ENCODE measurements at regions not wholly inside any gene's neighbourhood (a gene's known extent, or its start where the extent isn't known, plus 50 kb on each side); places are given as distances from the start of the nearest gene placed in this dataset.

GRCh38 chr12:58519839-58520238, 400.5 kb downstream of the LRIG3 start:
- Mint-ChIP-seq H3K9me3 (peaks cover 15% of the 10 kb centered on the region), H3K36me3 (ENCODE audit: low read depth) (no peaks in the 10 kb centered on the region), H3K27me3 (no peaks in the 10 kb centered on the region), H3K27ac (no peak overlapping the region), H3K4me1 (ENCODE audit: low read depth) (no peaks in the 10 kb centered on the region), H3K4me3 (no peak overlapping the region)
- DNase-seq: no peak

- no peak for DNase-seq
- H3K27ac Mint-ChIP-seq: no peak overlapping the region
- H3K4me1 Mint-ChIP-seq (ENCODE audit: low read depth): no peaks in the 10 kb centered on the region
- H3K27me3 Mint-ChIP-seq: no peaks in the 10 kb centered on the region
- H3K9me3 Mint-ChIP-seq: peaks cover 15% of the 10 kb centered on the region
- no peak overlapping the region for H3K4me3 Mint-ChIP-seq
- no peaks in the 10 kb centered on the region for H3K36me3 Mint-ChIP-seq (ENCODE audit: low read depth)
These were observed 399.2 kb downstream of the LRIG3 start for GRCh38 chr12:58521152-58521551.

- Mint-ChIP-seq H3K4me3 (no peak overlapping the region), H3K9me3 (peaks cover 15% of the 10 kb centered on the region), H3K36me3 (ENCODE audit: low read depth) (no peaks in the 10 kb centered on the region), H3K4me1 (ENCODE audit: low read depth) (no peaks in the 10 kb centered on the region), H3K27ac (no peak overlapping the region), H3K27me3 (no peaks in the 10 kb centered on the region)
- DNase-seq: no peak
These were observed 398.5 kb downstream of the LRIG3 start for GRCh38 chr12:58521796-58522195.

- DNase-seq: no peak
- no peaks in the 10 kb centered on the region for H3K27me3 Mint-ChIP-seq
- no peak overlapping the region for H3K27ac Mint-ChIP-seq
- H3K4me1 Mint-ChIP-seq (ENCODE audit: low read depth): no peaks in the 10 kb centered on the region
- peaks cover 4% of the 10 kb centered on the region for H3K9me3 Mint-ChIP-seq
- H3K36me3 Mint-ChIP-seq (ENCODE audit: low read depth): no peaks in the 10 kb centered on the region
- no peak overlapping the region for H3K4me3 Mint-ChIP-seq
These were observed 396.9 kb downstream of the LRIG3 start for GRCh38 chr12:58523360-58523759.

GRCh38 chr12:58528271-58528670, 392.0 kb downstream of the LRIG3 start:
- Mint-ChIP-seq H3K4me3 (no peak overlapping the region), H3K4me1 (ENCODE audit: low read depth) (no peaks in the 10 kb centered on the region), H3K9me3 (peaks cover 2% of the 10 kb centered on the region), H3K36me3 (ENCODE audit: low read depth) (no peaks in the 10 kb centered on the region), H3K27ac (no peak overlapping the region), H3K27me3 (peaks cover 4% of the 10 kb centered on the region)
- DNase-seq: no peak

- H3K4me3 Mint-ChIP-seq: no peak overlapping the region
- DNase-seq: no peak
- H3K4me1 Mint-ChIP-seq (ENCODE audit: low read depth): no peaks in the 10 kb centered on the region
- no peak overlapping the region for H3K27ac Mint-ChIP-seq
- peaks cover 2% of the 10 kb centered on the region for H3K9me3 Mint-ChIP-seq
- H3K36me3 Mint-ChIP-seq (ENCODE audit: low read depth): no peaks in the 10 kb centered on the region
- peaks cover 4% of the 10 kb centered on the region for H3K27me3 Mint-ChIP-seq
These were observed 391.1 kb downstream of the LRIG3 start for GRCh38 chr12:58529114-58529665.

- H3K4me3 Mint-ChIP-seq: no peak overlapping the region
- peaks cover 2% of the 10 kb centered on the region for H3K9me3 Mint-ChIP-seq
- no peak overlapping the region for H3K27ac Mint-ChIP-seq
- no peak for DNase-seq
- H3K27me3 Mint-ChIP-seq: peaks cover 4% of the 10 kb centered on the region
- no peaks in the 10 kb centered on the region for H3K4me1 Mint-ChIP-seq (ENCODE audit: low read depth)
- H3K36me3 Mint-ChIP-seq (ENCODE audit: low read depth): no peaks in the 10 kb centered on the region
These were observed 390.2 kb downstream of the LRIG3 start for GRCh38 chr12:58529897-58530741.

GRCh38 chr12:58530742-58531062, 389.6 kb downstream of the LRIG3 start:
- DNase-seq: no peak
- no peaks in the 10 kb centered on the region for H3K4me1 Mint-ChIP-seq (ENCODE audit: low read depth)
- H3K9me3 Mint-ChIP-seq: peaks cover 2% of the 10 kb centered on the region
- no peaks in the 10 kb centered on the region for H3K36me3 Mint-ChIP-seq (ENCODE audit: low read depth)
- no peak overlapping the region for H3K4me3 Mint-ChIP-seq
- peaks cover 4% of the 10 kb centered on the region for H3K27me3 Mint-ChIP-seq
- H3K27ac Mint-ChIP-seq: no peak overlapping the region

GRCh38 chr12:58532855-58533608, 387.3 kb downstream of the LRIG3 start:
- Mint-ChIP-seq H3K4me1 (ENCODE audit: low read depth) (no peaks in the 10 kb centered on the region), H3K27me3 (peaks cover 10% of the 10 kb centered on the region), H3K4me3 (no peak overlapping the region), H3K9me3 (peaks cover 2% of the 10 kb centered on the region), H3K36me3 (ENCODE audit: low read depth) (no peaks in the 10 kb centered on the region), H3K27ac (no peak overlapping the region)
- DNase-seq: no peak

- H3K4me3 Mint-ChIP-seq: no peak overlapping the region
- H3K4me1 Mint-ChIP-seq (ENCODE audit: low read depth): no peaks in the 10 kb centered on the region
- DNase-seq: no peak
- H3K9me3 Mint-ChIP-seq: peaks cover 2% of the 10 kb centered on the region
- no peaks in the 10 kb centered on the region for H3K36me3 Mint-ChIP-seq (ENCODE audit: low read depth)
- H3K27me3 Mint-ChIP-seq: peaks cover 10% of the 10 kb centered on the region
- no peak overlapping the region for H3K27ac Mint-ChIP-seq
These were observed 386.7 kb downstream of the LRIG3 start for GRCh38 chr12:58533652-58534051.

- Mint-ChIP-seq H3K4me1 (ENCODE audit: low read depth) (no peaks in the 10 kb centered on the region), H3K27ac (no peak overlapping the region), H3K27me3 (peaks cover 6% of the 10 kb centered on the region), H3K36me3 (ENCODE audit: low read depth) (no peaks in the 10 kb centered on the region), H3K9me3 (no peaks in the 10 kb centered on the region), H3K4me3 (no peak overlapping the region)
- DNase-seq: no peak
These were observed 383.0 kb downstream of the LRIG3 start for GRCh38 chr12:58537278-58537677.

GRCh38 chr12:58539295-58539694, 381.0 kb downstream of the LRIG3 start:
- DNase-seq: no peak
- Mint-ChIP-seq H3K27ac (no peak overlapping the region), H3K4me1 (ENCODE audit: low read depth) (no peaks in the 10 kb centered on the region), H3K36me3 (ENCODE audit: low read depth) (no peaks in the 10 kb centered on the region), H3K4me3 (no peak overlapping the region), H3K9me3 (no peaks in the 10 kb centered on the region), H3K27me3 (peaks cover 6% of the 10 kb centered on the region)

- H3K4me3 Mint-ChIP-seq: no peak overlapping the region
- H3K36me3 Mint-ChIP-seq (ENCODE audit: low read depth): no peaks in the 10 kb centered on the region
- H3K4me1 Mint-ChIP-seq (ENCODE audit: low read depth): no peaks in the 10 kb centered on the region
- H3K27ac Mint-ChIP-seq: no peak overlapping the region
- H3K27me3 Mint-ChIP-seq: peaks cover 6% of the 10 kb centered on the region
- no peaks in the 10 kb centered on the region for H3K9me3 Mint-ChIP-seq
- no peak for DNase-seq
These were observed 379.6 kb downstream of the LRIG3 start for GRCh38 chr12:58540480-58541299.

GRCh38 chr12:58541300-58541690, 379.0 kb downstream of the LRIG3 start:
- Mint-ChIP-seq H3K36me3 (ENCODE audit: low read depth) (no peaks in the 10 kb centered on the region), H3K27me3 (peaks cover 6% of the 10 kb centered on the region), H3K4me3 (no peak overlapping the region), H3K27ac (no peak overlapping the region), H3K4me1 (ENCODE audit: low read depth) (no peaks in the 10 kb centered on the region), H3K9me3 (no peaks in the 10 kb centered on the region)
- DNase-seq: no peak

All from activated T-cell treated with anti-CD3 and anti-CD28 coated beads, Interleukin-2, amount 50 U/mL, for 24 hours (primary cell).